Tibial artery (tissue), 4 donors: ENCODE measurements at regions not wholly inside any gene's neighbourhood (a gene's known extent, or its start where the extent isn't known, plus 50 kb on each side); places are given as distances from the start of the nearest gene placed in this dataset.

Source experiments
- DNase-seq, 2 donors: peaks; one replicate each; pipeline ENCODE4 v3.0.0-alpha.2; 2019
- H3K27ac ChIP-seq, 2 donors: fragments of 200-600 bp; sonication (generic) in 1 of 2; 1 replicate in 1 of 2; 2 replicates in 1 of 2; pipeline ENCODE4 v1.5.1; 2018 to 2019; ENCODE audit warnings: mild to moderate bottlenecking in 1 of 2
- H3K27me3 ChIP-seq, 2 donors: fragments of 200-600 bp; sonication (generic) in 1 of 2; one replicate each; pipeline versions ENCODE4 v1.5.1 to v1.6.0; 2016 to 2019
- H3K36me3 ChIP-seq, 3 donors: fragments of 200-600 bp; sonication (generic) in 2 of 3; one replicate each; pipeline ENCODE4 v1.5.1; 2016 to 2019; ENCODE audit warnings: mild to moderate bottlenecking in 2 of 3
- H3K4me1 ChIP-seq, 4 donors: fragments of 200-600 bp; sonication (generic) in 2 of 4; 1 replicate in 3 of 4; 2 replicates in 1 of 4; pipeline ENCODE4 v1.5.1; 2016 to 2019
- H3K4me3 ChIP-seq, 2 donors: fragments of 200-600 bp; sonication (generic) in 1 of 2; 1 replicate in 1 of 2; 2 replicates in 1 of 2; pipeline ENCODE4 v1.5.1; 2018 to 2019; ENCODE audit warnings: mild to moderate bottlenecking in 2 of 2
- H3K9me3 ChIP-seq, 3 donors: fragments of 200-600 bp; sonication (generic) in 1 of 3; one replicate each; pipeline ENCODE4 v1.5.1; 2016 to 2019
- intact Hi-C: fragments of 100-400 bp; cut with DNase I; formaldehyde crosslinking; loops from one replicate; pipeline ENCODE4 v1.15.0; 2023; ENCODE audit warnings: low total_unique reads
- TF ChIP-seq, protein P1 (sequence below), 2 experiments: fragments of 200-600 bp in 1 of 2; fragments of 450-650 bp in 1 of 2; IDR thresholded peaks; one replicate each; pipeline ENCODE4 v1.5.1; 2017 to 2019; ENCODE audit warnings: antibody characterized with exemption in 2 of 2, mild to moderate bottlenecking in 1 of 2, moderate library complexity in 1 of 2

DNA sequence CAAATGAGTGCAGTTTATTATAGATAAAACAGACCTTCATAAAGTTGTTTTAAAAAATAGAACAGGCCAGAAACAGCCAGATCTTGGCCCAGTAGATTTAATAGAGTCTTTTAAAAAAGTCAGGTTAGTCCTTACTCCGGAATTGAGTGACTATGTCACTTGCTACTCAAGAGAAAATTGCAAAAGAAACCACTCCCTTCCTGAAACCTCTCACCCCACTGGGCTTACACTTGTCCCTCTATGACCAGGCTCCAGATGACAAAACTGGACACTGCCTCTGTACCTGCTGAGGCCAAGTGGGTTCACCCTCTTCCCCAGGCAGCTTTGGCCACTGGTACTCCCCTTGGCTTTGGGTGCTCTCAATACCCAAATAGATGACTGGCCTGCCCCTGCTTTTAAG lies 357.2 kb upstream of the TRPC7 start:
- Histone ChIP-seq H3K9me3 (no peaks in the 10 kb centered on the region), H3K27ac (no peak overlapping the region), H3K36me3 (no peaks in the 10 kb centered on the region), H3K4me3 (no peak overlapping the region), H3K4me1 (no peaks in the 10 kb centered on the region), H3K27me3 (peaks cover 0 to 3% of the 10 kb centered on the region in 2 donors)
- TF ChIP-seq, protein P1, sequence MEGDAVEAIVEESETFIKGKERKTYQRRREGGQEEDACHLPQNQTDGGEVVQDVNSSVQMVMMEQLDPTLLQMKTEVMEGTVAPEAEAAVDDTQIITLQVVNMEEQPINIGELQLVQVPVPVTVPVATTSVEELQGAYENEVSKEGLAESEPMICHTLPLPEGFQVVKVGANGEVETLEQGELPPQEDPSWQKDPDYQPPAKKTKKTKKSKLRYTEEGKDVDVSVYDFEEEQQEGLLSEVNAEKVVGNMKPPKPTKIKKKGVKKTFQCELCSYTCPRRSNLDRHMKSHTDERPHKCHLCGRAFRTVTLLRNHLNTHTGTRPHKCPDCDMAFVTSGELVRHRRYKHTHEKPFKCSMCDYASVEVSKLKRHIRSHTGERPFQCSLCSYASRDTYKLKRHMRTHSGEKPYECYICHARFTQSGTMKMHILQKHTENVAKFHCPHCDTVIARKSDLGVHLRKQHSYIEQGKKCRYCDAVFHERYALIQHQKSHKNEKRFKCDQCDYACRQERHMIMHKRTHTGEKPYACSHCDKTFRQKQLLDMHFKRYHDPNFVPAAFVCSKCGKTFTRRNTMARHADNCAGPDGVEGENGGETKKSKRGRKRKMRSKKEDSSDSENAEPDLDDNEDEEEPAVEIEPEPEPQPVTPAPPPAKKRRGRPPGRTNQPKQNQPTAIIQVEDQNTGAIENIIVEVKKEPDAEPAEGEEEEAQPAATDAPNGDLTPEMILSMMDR (IDR thresholded peaks at IDR 0.05): no peak
- intact Hi-C loops: no loop called here
- no peak for DNase-seq

DNA sequence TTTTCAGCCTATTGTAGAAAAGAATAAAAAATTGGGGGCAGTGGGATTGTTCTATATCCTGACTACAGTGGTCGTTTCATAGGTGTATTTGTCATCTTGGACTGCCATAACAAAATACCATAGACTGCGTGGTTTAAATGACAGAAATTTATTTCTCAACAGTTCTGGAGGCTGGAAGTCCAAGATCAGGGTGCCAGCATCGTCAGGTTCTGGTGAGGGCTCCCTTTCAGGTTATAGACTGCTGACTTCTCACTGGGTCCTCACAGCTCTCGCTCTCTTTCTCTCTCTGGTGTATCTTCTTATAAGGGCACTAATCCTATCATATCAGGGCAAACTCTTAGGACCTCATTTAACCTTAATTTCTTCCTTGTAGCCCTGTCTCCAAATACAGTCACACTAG lies 356.7 kb upstream of the TRPC7 start:
- Histone ChIP-seq H3K27me3 (peaks cover 0 to 3% of the 10 kb centered on the region in 2 donors), H3K36me3 (no peaks in the 10 kb centered on the region), H3K9me3 (no peaks in the 10 kb centered on the region), H3K4me3 (no peak overlapping the region), H3K4me1 (no peaks in the 10 kb centered on the region), H3K27ac (no peak overlapping the region)
- TF ChIP-seq, protein P1 (IDR thresholded peaks at IDR 0.05): no peak
- intact Hi-C loops: no loop called here
- no peak for DNase-seq

DNA sequence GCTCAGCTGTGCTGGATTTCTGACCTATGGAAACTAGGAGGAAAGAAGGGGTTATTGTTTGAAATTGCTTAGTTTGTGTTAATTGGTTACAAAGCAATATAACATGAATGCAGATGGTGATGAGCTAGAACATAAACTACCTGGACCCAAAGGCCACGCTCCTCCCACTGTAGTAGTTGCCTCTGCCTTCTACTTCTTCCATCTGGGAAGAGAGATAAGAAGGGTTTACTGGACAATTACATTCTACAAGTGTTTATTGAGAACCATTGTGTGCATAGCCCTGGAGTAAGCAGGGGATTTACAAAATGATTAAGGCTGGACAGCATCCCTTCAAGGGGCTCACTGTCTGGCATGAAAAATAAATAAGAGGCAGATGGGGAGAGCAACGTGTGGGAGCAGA lies 355.3 kb upstream of the TRPC7 start:
- H3K27ac ChIP-seq: no peak overlapping the region
- no peak for DNase-seq
- H3K36me3 ChIP-seq: no peaks in the 10 kb centered on the region
- no peak overlapping the region for H3K4me3 ChIP-seq
- H3K9me3 ChIP-seq: no peaks in the 10 kb centered on the region
- no peaks in the 10 kb centered on the region for H3K4me1 ChIP-seq
- H3K27me3 ChIP-seq: peaks cover 0 to 3% of the 10 kb centered on the region in 2 donors
- intact Hi-C loops: no loop called here
- TF ChIP-seq, protein P1 (IDR thresholded peaks at IDR 0.05): no peak

DNA sequence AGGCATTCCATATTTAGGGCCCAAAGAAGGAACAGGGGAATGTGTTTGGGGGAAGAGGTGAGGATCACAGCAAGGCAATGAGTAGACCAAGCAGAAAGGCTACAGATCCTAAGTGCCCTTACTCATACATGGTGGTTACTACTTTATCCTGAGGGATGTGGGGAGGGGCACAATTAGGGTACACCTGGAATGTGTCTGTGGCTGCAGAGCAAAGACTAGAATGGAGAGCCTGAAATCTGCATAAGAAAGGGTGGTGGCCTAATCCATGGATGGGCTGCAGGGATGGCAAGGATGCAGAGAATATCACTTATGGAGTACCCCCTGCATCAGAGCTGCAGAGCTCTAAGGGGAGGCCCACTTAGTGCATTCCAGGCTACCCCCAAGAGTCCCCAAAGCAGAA lies 352.6 kb upstream of the TRPC7 start:
- DNase-seq: no peak
- Histone ChIP-seq H3K27ac (no peak overlapping the region), H3K4me3 (no peak overlapping the region), H3K9me3 (no peaks in the 10 kb centered on the region), H3K4me1 (no peaks in the 10 kb centered on the region), H3K36me3 (no peaks in the 10 kb centered on the region), H3K27me3 (peaks cover 0 to 3% of the 10 kb centered on the region in 2 donors)
- intact Hi-C loops: no loop called here
- TF ChIP-seq, protein P1 (IDR thresholded peaks at IDR 0.05): no peak

DNA sequence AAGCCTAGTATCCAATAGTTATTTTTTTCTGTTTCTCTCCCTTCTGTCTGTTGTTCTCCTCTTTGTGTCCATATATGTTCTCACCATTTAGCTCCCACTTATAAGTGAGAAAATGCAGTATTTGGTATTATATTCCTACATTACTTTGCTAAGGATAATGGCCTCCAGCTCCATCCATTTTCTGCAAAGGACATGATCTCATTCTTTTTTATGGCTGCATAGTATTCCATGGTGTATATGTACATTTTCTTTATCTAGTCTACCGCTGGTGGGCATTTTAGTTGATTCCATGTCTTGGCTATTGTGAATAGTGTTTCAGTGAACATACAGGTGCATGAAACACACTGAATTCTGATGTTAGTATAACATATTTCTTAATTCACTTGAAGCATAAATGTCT lies 348.9 kb upstream of the TRPC7 start:
- Histone ChIP-seq H3K4me1 (no peaks in the 10 kb centered on the region), H3K36me3 (no peaks in the 10 kb centered on the region), H3K4me3 (no peak overlapping the region), H3K9me3 (no peaks in the 10 kb centered on the region), H3K27ac (no peak overlapping the region), H3K27me3 (peaks cover 0 to 3% of the 10 kb centered on the region in 2 donors)
- no peak for DNase-seq
- intact Hi-C loops: no loop called here
- TF ChIP-seq, protein P1 (IDR thresholded peaks at IDR 0.05): no peak

GRCh38 chr5:136712628-136713027 lies 347.3 kb upstream of the TRPC7 start:
- no peaks in the 10 kb centered on the region for H3K4me1 ChIP-seq
- no peak overlapping the region for H3K4me3 ChIP-seq
- TF ChIP-seq, protein P1 (IDR thresholded peaks at IDR 0.05): no peak
- H3K9me3 ChIP-seq: no peaks in the 10 kb centered on the region
- no peak overlapping the region for H3K27ac ChIP-seq
- no peaks in the 10 kb centered on the region for H3K36me3 ChIP-seq
- DNase-seq: no peak
- no peaks in the 10 kb centered on the region for H3K27me3 ChIP-seq
- intact Hi-C loops: no loop called here
